Ishikawa (cell line): ENCODE measurements at regions not wholly inside any gene's neighbourhood (a gene's known extent, or its start where the extent isn't known, plus 50 kb on each side); places are given as distances from the start of the nearest gene placed in this dataset.

ENCODE experiments used
- CEBPB ChIP-seq: IDR thresholded peaks from 2 replicates; pipeline ENCODE4 v1.6.1; 2012
- CREB1 ChIP-seq: IDR thresholded peaks from 2 replicates; pipeline ENCODE4 v1.6.1; 2012; ENCODE audit warnings: low read depth
- EGR1 ChIP-seq: IDR thresholded peaks from 2 replicates; pipeline ENCODE4 v1.6.1; 2012
- EP300 ChIP-seq: IDR thresholded peaks from 2 replicates; pipeline ENCODE4 v1.6.1; 2012; ENCODE audit warnings: borderline replicate concordance
- FOXM1 ChIP-seq: IDR thresholded peaks from 2 replicates; pipeline ENCODE4 v1.6.1; 2012; ENCODE audit warnings: low read depth, borderline replicate concordance
- NFIC ChIP-seq: IDR thresholded peaks from 2 replicates; pipeline ENCODE4 v1.6.1; 2012
- RAD21 ChIP-seq: IDR thresholded peaks from 2 replicates; pipeline ENCODE4 v1.6.1; 2012; ENCODE audit warnings: low read depth
- TAF1 ChIP-seq: IDR thresholded peaks from 2 replicates; pipeline ENCODE4 v1.6.1; 2012; ENCODE audit warnings: low read depth, mild to moderate bottlenecking
- TCF12 ChIP-seq: IDR thresholded peaks from 2 replicates; pipeline ENCODE4 v1.6.1; 2012; ENCODE audit warnings: low read depth
- TEAD4 ChIP-seq: IDR thresholded peaks from 2 replicates; pipeline ENCODE4 v1.6.1; 2012
- YY1 ChIP-seq: IDR thresholded peaks from 2 replicates; pipeline ENCODE4 v1.6.1; 2012; ENCODE audit warnings: low read depth
- ZBTB7A ChIP-seq: IDR thresholded peaks from 2 replicates; pipeline ENCODE4 v1.6.1; 2012; ENCODE audit warnings: low read depth
- TF ChIP-seq, protein P1 (sequence below): IDR thresholded peaks from 2 replicates; pipeline ENCODE4 v1.6.1; 2012; ENCODE audit warnings: low read depth, mild to moderate bottlenecking
- TF ChIP-seq, protein P2 (sequence below): IDR thresholded peaks from 2 replicates; pipeline ENCODE4 v1.6.1; 2012
- TF ChIP-seq, protein P3 (sequence below): IDR thresholded peaks from 2 replicates; pipeline ENCODE4 v1.6.1; 2012

DNA sequence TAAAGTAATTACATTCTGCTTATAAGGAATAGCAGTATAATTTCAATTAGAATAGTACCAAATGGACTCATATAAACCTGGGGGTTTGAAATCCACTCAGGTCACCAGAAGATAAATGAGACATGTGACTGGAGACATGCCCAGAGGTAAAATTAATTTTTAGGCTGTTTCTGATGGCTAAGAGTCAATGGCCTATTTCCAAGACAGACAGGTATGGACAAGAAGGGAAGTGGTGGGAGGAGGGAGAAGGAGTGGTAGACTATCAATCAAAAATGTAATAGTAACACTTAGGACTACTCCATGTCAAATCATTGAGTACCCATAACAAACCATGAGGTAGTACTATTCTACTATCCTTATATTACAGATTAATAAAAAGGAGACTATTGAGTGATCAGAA lies 544.0 kb downstream of the GALC start:
- TF ChIP-seq TCF12 = no peak

DNA sequence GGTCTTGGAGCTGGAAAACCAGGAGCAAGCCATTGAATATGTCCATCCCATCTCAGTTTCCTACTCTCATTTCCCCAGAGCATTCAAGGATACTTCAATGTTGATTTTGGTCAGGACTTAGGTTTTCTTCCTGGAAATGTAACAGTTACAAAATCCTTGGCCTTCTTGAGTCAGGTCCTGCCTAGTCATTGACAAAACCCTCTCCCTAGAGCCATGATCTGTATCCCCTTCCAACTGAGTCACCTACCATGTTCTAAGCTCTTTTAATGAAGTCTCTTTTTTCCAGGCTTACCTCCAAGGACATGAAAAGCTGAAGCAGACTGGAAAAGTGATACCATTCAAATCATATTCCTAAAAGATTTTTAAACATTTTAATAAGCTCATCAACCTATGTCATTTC lies 549.2 kb downstream of the GALC start:
- TF ChIP-seq YY1 (no peak), CEBPB (no peak), EP300 (no peak), EGR1 (no peak)

DNA sequence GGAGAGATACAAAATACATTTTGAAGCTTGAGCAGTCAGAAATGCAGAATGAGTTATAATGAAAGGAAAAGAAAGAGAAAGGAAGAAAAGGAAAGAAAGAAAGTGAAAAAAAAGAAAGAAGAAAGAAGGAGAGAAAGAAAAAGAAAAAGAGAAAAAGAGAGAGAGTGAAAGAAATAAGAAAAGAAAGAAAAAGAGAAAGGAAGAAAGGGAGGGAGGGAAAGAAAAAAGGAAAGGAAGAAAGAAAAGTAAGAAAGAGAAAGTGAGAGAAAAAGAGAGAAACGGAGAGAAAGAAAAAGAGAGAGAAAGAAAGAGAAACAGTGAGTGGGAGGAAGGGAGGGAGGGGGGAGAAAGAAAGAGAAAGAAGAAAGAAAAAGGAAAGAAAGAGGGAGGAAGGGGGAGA lies 549.9 kb downstream of the GALC start:
- no peak for TF ChIP-seq FOXM1
- no peak for TF ChIP-seq CREB1
- TF ChIP-seq, protein P1, sequence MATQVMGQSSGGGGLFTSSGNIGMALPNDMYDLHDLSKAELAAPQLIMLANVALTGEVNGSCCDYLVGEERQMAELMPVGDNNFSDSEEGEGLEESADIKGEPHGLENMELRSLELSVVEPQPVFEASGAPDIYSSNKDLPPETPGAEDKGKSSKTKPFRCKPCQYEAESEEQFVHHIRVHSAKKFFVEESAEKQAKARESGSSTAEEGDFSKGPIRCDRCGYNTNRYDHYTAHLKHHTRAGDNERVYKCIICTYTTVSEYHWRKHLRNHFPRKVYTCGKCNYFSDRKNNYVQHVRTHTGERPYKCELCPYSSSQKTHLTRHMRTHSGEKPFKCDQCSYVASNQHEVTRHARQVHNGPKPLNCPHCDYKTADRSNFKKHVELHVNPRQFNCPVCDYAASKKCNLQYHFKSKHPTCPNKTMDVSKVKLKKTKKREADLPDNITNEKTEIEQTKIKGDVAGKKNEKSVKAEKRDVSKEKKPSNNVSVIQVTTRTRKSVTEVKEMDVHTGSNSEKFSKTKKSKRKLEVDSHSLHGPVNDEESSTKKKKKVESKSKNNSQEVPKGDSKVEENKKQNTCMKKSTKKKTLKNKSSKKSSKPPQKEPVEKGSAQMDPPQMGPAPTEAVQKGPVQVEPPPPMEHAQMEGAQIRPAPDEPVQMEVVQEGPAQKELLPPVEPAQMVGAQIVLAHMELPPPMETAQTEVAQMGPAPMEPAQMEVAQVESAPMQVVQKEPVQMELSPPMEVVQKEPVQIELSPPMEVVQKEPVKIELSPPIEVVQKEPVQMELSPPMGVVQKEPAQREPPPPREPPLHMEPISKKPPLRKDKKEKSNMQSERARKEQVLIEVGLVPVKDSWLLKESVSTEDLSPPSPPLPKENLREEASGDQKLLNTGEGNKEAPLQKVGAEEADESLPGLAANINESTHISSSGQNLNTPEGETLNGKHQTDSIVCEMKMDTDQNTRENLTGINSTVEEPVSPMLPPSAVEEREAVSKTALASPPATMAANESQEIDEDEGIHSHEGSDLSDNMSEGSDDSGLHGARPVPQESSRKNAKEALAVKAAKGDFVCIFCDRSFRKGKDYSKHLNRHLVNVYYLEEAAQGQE = no peak
- TF ChIP-seq EP300 = no peak

DNA sequence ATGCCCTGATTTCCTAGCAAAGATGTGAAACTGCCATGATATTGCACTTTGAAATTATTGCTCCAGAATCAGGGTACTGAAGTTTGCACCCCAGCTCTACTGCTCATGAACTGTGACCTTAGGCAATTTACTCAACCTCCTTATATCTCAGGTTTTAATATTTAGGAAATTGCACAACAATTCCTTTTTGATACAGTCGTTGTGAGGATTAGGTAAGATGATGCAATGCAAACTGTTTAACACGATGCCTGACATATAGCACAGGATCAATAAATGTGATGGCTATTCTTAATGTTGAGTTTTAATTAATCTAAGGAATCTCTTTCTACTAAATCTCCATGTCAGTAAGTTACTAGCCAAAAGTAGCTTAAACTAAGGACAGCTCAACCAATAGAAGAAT lies 555.8 kb downstream of the GALC start:
- TF ChIP-seq, protein P1 = no peak
- TF ChIP-seq EP300 (no peak), EGR1 (no peak), CREB1 (no peak), YY1 (no peak), TAF1 (no peak), NFIC (no peak), TCF12 (no peak), TEAD4 (no peak), CEBPB (no peak), ZBTB7A (no peak), RAD21 (no peak), FOXM1 (no peak)
- TF ChIP-seq, protein P2, sequence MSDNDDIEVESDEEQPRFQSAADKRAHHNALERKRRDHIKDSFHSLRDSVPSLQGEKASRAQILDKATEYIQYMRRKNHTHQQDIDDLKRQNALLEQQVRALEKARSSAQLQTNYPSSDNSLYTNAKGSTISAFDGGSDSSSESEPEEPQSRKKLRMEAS = no peak
- TF ChIP-seq, protein P3, sequence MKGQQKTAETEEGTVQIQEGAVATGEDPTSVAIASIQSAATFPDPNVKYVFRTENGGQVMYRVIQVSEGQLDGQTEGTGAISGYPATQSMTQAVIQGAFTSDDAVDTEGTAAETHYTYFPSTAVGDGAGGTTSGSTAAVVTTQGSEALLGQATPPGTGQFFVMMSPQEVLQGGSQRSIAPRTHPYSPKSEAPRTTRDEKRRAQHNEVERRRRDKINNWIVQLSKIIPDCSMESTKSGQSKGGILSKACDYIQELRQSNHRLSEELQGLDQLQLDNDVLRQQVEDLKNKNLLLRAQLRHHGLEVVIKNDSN = no peak

DNA sequence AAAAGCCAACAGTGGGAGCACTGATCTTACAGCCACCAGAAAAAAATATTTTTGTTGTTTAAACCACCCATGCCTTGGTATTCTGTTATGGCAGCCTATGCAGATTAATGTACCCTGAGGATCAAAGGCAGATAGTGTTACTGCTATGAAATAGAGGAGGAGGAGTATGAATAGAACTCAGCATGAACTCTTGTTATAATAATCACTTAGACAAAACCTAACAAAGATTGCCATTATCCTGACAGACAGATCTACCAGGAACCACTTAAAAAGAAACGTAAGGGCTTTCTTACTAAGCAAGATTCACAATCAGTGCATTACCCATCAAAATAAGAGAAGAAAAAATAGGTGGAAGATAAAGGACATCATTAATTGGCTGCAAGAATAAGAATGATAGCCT lies 558.3 kb downstream of the GALC start:
- no peak for TF ChIP-seq TEAD4
- no peak for TF ChIP-seq TCF12
- TF ChIP-seq, protein P2 = no peak
- TF ChIP-seq CREB1 = no peak
- no peak for TF ChIP-seq NFIC

DNA sequence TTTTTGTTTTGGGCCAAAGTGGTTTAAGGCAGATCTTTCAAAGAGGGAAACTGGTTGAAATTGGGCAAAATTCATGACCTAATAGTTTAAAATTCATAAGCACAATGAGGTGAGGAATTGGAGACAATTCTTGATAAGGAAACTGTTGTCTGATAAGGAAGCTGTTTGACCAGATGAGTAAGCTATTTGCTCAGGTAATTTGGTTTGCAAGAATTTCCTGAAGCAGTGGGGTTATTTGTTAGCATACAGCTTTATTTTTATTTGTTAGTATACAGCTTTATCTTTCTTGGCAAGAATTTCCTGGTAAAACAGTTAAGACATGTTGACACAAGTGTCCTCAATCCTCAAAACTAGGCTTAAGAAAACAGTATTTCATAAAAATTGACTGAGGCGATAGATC lies 559.0 kb downstream of the GALC start:
- TF ChIP-seq, protein P2 = no peak
- TF ChIP-seq FOXM1 (no peak), ZBTB7A (no peak), EP300 (no peak), CEBPB (no peak), YY1 (no peak), EGR1 (no peak), TAF1 (no peak), TCF12 (no peak)
- TF ChIP-seq, protein P3 = no peak
- TF ChIP-seq, protein P1 = no peak
